OCI-LY7 (cell line): ENCODE measurements at regions not wholly inside any gene's neighbourhood (a gene's known extent, or its start where the extent isn't known, plus 50 kb on each side); places are given as distances from the start of the nearest gene placed in this dataset.

ENCODE experiments used
- BruUV-seq: library from RNA; stranded (reverse); fragments of 400-500 nt; replicated peaks from 2 replicates; lab custom pipeline; 2021; lab: Mats Ljungman, UMichigan
- CTCF ChIA-PET: fragments of 300-600 bp; sonication (Branson Sonifier 250); formaldehyde crosslinking; loops from one replicate; lab custom pipeline; 2022; ENCODE audit warnings: antibody characterized with exemption; ENCODE audit not compliant: unreplicated experiment; lab: Charles Lee
- POLR2A ChIA-PET: fragments of 300-600 bp; sonication (Branson Sonifier 250); formaldehyde crosslinking; loops from one replicate; lab custom pipeline; 2022; ENCODE audit warnings: antibody characterized with exemption; lab: Charles Lee
- DNase-seq: peaks from one replicate; pipeline ENCODE4 v3.0.0-alpha.2; 2015; ENCODE audit warnings: low spot score
- H2AFZ ChIP-seq: fragments of 200-600 bp; sonication (generic), shearing (Covaris generic); 2 replicates; pipeline ENCODE4 v1.6.1; 2014; ENCODE audit warnings: mild to moderate bottlenecking, antibody characterized with exemption, low read length, moderate library complexity
- H3K27ac ChIP-seq: fragments of 200-600 bp; sonication (generic); 2 replicates; pipeline ENCODE4 v1.5.1; 2014; ENCODE audit warnings: mixed run types, low read depth, mild to moderate bottlenecking, moderate library complexity, low read length, inconsistent platforms; ENCODE audit not compliant: poor library complexity, severe bottlenecking
- H3K36me3 ChIP-seq: fragments of 200-600 bp; sonication (generic); 2 replicates; pipeline ENCODE4 v1.6.1; 2014; ENCODE audit warnings: mild to moderate bottlenecking, antibody characterized with exemption, low read length, moderate library complexity, mixed read lengths; ENCODE audit not compliant: insufficient read depth
- H3K4me1 ChIP-seq: fragments of 200-600 bp; sonication (generic); 2 replicates; pipeline ENCODE4 v1.5.1; 2014; ENCODE audit warnings: mild to moderate bottlenecking, low read length; ENCODE audit not compliant: insufficient read depth, poor library complexity, severe bottlenecking
- H3K4me2 ChIP-seq: fragments of 200-600 bp; sonication (generic); 2 replicates; pipeline ENCODE4 v1.6.1; 2014; ENCODE audit warnings: mild to moderate bottlenecking, low read length
- H3K4me3 ChIP-seq: fragments of 200-600 bp; sonication (generic); 2 replicates; pipeline ENCODE4 v1.5.1; 2014; ENCODE audit warnings: mild to moderate bottlenecking, low read depth, low read length; ENCODE audit not compliant: poor library complexity, severe bottlenecking
- H3K79me2 ChIP-seq: fragments of 200-600 bp; sonication (generic); 2 replicates; pipeline ENCODE4 v1.6.1; 2016; ENCODE audit warnings: low read depth, mild to moderate bottlenecking, low read length, moderate library complexity, mixed read lengths; ENCODE audit not compliant: insufficient read depth
- H3K9me2 ChIP-seq: fragments of 200-600 bp; sonication (generic); 2 replicates; pipeline ENCODE4 v1.6.1; 2016; ENCODE audit warnings: mild to moderate bottlenecking, low read length, mixed read lengths; ENCODE audit not compliant: insufficient read depth
- H3K9me3 ChIP-seq: fragments of 200-600 bp; sonication (generic); 2 replicates; pipeline ENCODE4 v1.6.1; 2014; ENCODE audit warnings: mild to moderate bottlenecking, mixed run types, low read length, mixed read lengths
- H4K20me1 ChIP-seq: fragments of 200-600 bp; sonication (generic); 2 replicates; pipeline ENCODE4 v1.6.1; 2014; ENCODE audit warnings: mild to moderate bottlenecking, antibody characterized with exemption, low read length, moderate library complexity, mixed read lengths; ENCODE audit not compliant: insufficient read depth
- EZH2phosphoT487 ChIP-seq: fragments of 200-600 bp; sonication (generic); IDR thresholded peaks from 2 replicates; pipeline ENCODE4 v1.6.1; 2018; ENCODE audit warnings: low read depth, borderline replicate concordance, mild to moderate bottlenecking, mixed run types, antibody characterized with exemption, low read length, moderate library complexity, mixed read lengths
- intact Hi-C: fragments of 100-400 bp; cut with micrococcal nuclease; formaldehyde crosslinking; loops from one replicate; pipeline ENCODE4 v1.10.0; 2022; ENCODE audit not compliant: unreplicated experiment
- TF ChIP-seq, protein P1 (sequence below): fragments of 200-600 bp; sonication (generic); conservative IDR thresholded peaks from 2 replicates; pipeline ENCODE4 v1.5.1; 2014; ENCODE audit warnings: mild to moderate bottlenecking, antibody characterized with exemption, low read length, moderate library complexity, mixed read lengths

DNA sequence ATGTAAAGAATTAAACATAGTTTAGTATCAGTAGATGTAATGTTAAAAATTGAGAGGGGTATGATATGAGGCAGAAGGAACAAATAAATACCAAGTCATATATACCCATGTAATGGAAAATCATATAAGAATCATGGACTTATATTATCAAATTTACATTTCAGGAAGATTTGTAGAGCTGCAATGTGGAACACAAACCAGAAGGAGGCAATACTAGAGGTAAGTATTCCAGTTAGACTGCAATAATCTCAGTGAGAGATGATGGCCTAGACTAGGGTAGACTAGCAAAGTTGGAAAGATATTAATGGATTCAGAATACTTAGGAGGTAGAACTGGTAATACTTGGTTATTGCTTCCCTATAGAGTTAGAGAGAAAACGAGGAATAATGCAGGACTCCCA, 603.0 kb upstream of the KLHL4 start:
- intact Hi-C loops: no loop called here
- Histone ChIP-seq H3K9me3 (no peaks in the 10 kb centered on the region), H3K4me1 (no peaks in the 10 kb centered on the region), H4K20me1 (no peaks in the 10 kb centered on the region), H3K36me3 (no peaks in the 10 kb centered on the region), H3K79me2 (no peaks in the 10 kb centered on the region), H3K27ac (no peak overlapping the region), H3K9me2 (no peaks in the 10 kb centered on the region), H3K4me2 (no peak overlapping the region), H3K4me3 (no peak overlapping the region), H2AFZ (no peak overlapping the region)
- BruUV-seq: no TSS peak
- no peak for TF ChIP-seq EZH2phosphoT487
- TF ChIP-seq, protein P1, sequence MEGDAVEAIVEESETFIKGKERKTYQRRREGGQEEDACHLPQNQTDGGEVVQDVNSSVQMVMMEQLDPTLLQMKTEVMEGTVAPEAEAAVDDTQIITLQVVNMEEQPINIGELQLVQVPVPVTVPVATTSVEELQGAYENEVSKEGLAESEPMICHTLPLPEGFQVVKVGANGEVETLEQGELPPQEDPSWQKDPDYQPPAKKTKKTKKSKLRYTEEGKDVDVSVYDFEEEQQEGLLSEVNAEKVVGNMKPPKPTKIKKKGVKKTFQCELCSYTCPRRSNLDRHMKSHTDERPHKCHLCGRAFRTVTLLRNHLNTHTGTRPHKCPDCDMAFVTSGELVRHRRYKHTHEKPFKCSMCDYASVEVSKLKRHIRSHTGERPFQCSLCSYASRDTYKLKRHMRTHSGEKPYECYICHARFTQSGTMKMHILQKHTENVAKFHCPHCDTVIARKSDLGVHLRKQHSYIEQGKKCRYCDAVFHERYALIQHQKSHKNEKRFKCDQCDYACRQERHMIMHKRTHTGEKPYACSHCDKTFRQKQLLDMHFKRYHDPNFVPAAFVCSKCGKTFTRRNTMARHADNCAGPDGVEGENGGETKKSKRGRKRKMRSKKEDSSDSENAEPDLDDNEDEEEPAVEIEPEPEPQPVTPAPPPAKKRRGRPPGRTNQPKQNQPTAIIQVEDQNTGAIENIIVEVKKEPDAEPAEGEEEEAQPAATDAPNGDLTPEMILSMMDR: no peak
- CTCF ChIA-PET: no interaction called here
- DNase-seq: no peak
- POLR2A ChIA-PET: no interaction called here

DNA sequence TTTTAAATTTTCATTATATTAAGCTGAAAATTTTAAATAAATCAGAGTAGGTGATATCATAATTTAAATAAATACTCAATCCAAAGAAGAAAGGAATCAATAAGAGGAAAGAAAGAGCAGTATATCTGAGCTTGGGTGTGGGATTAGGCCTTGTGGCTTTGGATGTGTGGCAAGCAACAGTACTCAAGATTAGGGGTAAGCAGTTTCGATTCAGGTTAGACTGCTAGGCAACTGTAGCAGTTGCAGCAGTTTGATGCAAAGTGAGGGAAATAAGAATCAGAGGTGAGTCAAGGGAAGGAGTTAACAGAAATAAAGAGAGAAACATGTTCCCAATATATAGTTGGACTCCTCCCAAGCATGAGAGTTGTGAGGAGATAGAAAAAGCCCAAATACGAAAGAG, 599.6 kb upstream of the KLHL4 start:
- Histone ChIP-seq H4K20me1 (no peaks in the 10 kb centered on the region), H3K4me2 (no peak overlapping the region), H3K4me1 (no peaks in the 10 kb centered on the region), H3K79me2 (no peaks in the 10 kb centered on the region), H3K4me3 (no peak overlapping the region), H3K9me2 (no peaks in the 10 kb centered on the region), H2AFZ (no peak overlapping the region), H3K27ac (no peak overlapping the region), H3K36me3 (no peaks in the 10 kb centered on the region), H3K9me3 (no peaks in the 10 kb centered on the region)
- ChIA-PET POLR2A (no interaction called here), CTCF (no interaction called here)
- TF ChIP-seq, protein P1: no peak
- no peak for TF ChIP-seq EZH2phosphoT487
- BruUV-seq: no TSS peak
- no peak for DNase-seq
- intact Hi-C loops: no loop called here

DNA sequence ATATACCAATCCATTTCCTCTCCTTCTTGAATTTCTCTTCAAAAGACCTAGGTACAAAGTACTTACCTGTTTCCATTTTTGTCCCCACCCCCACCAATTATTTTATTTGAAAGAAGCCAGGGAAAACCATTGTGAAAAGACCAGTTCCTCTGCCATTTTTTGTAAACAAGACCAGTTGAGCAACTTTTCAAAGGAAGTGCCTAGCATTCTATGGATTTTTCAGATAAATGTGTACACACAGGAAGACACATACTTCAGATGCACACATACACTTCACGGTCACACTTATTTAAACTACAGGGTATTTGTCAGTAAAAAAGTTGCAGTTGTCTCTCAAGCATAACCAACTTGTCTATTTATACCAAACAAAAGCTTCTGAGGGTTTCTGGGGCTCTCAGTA, 587.2 kb upstream of the KLHL4 start:
- no peak for TF ChIP-seq EZH2phosphoT487
- TF ChIP-seq, protein P1: no peak

More for the DNA sequence above, 587.2 kb upstream of the KLHL4 start:
- H3K4me2 ChIP-seq: no peak overlapping the region
- H2AFZ ChIP-seq: no peak overlapping the region
- BruUV-seq: no TSS peak
- no peaks in the 10 kb centered on the region for H3K36me3 ChIP-seq
- H3K9me3 ChIP-seq: no peaks in the 10 kb centered on the region
- H3K27ac ChIP-seq: no peak overlapping the region
- intact Hi-C loops: no loop called here
- no peaks in the 10 kb centered on the region for H3K79me2 ChIP-seq
- DNase-seq: no peak
- H3K4me3 ChIP-seq: no peak overlapping the region
- H3K4me1 ChIP-seq: no peaks in the 10 kb centered on the region
- CTCF ChIA-PET: no interaction called here
- no peaks in the 10 kb centered on the region for H3K9me2 ChIP-seq
- POLR2A ChIA-PET: no interaction called here
- no peaks in the 10 kb centered on the region for H4K20me1 ChIP-seq
